ENCODE measurements at regions not wholly inside any gene's neighbourhood (a gene's known extent, or its start where the extent isn't known, plus 50 kb on each side); places are given as distances from the start of the nearest gene placed in this dataset.

GRCh38 chr6:48027704-48028435 is 83.1 kb downstream of the PTCHD4 start:
- FAIRE-seq (no peak), ATAC-seq (no peak), DNase-seq (ENCODE audit: extremely low read depth in 1 of 4, low spot score in 3 of 4) (no peak)
- no peaks in the 10 kb centered on the region for H3K9me1 ChIP-seq (ENCODE audit: control insufficient read depth, insufficient read depth, low read length)
- no peaks in the 10 kb centered on the region for H4K20me1 ChIP-seq (replicated peaks; ENCODE audit: control insufficient read depth, insufficient read depth, low read length)
- H3K79me2 ChIP-seq (ENCODE audit: control insufficient read depth, insufficient read depth, low read length), result no peaks in the 10 kb centered on the region
- POLR2A ChIA-PET, result no interaction called here
- 0 out of 2 replicates have a peak, but pooled peaks cover 3% of the 10 kb centered on the region for H3K9me3 ChIP-seq (replicated peaks; ENCODE audit: control insufficient read depth, insufficient read depth, low read depth, low read length)
- WGBS (ENCODE audit: insufficient coverage, low coverage, missing lambda C conversion rate), result 2% methylated on average over 8 of the region's 8 CpGs
- TF ChIP-seq ZNF316 (IDR thresholded peaks at IDR 0.05), result no peak
- no peak for TF ChIP-seq ZNF449 (CRISPR knock-in tag; IDR thresholded peaks at IDR 0.05)
- no peak for TF ChIP-seq ZNF165 (CRISPR knock-in tag; IDR thresholded peaks at IDR 0.05; ENCODE audit: borderline replicate concordance)
- TF ChIP-seq ZZZ3 (IDR thresholded peaks at IDR 0.05), result no peak
- no peak for TF ChIP-seq HMBOX1 (IDR thresholded peaks at IDR 0.05)
- TF ChIP-seq ESRRA (IDR thresholded peaks at IDR 0.05; ENCODE audit: borderline replicate concordance, low read depth), result no peak
- no peak for TF ChIP-seq THRB (CRISPR knock-in tag; conservative IDR thresholded peaks at IDR 0.05)
- no peak for TF ChIP-seq ZBTB1 (CRISPR knock-in tag; IDR thresholded peaks at IDR 0.05; ENCODE audit: borderline replicate concordance, low read depth)
- TF ChIP-seq ZBTB2 (IDR thresholded peaks at IDR 0.05), result no peak
- no peak for TF ChIP-seq ZNF24 (IDR thresholded peaks at IDR 0.05)
- no peak for TF ChIP-seq ARID3A (IDR thresholded peaks at IDR 0.05; ENCODE audit: borderline replicate concordance, low read depth, low read length)
- no peak for TF ChIP-seq KAT8 (IDR thresholded peaks at IDR 0.05; ENCODE audit: low read depth)
- intact Hi-C loops (cut with micrococcal nuclease), result no loop called here
- no peak overlapping the region for H2AFZ ChIP-seq (ENCODE audit: low read depth, low read length)
- no peak overlapping the region for H3K27ac ChIP-seq (ENCODE audit: extremely low read depth, low read depth, low read length)
- in situ Hi-C loops (cut with MboI), result no loop called here
- no peak overlapping the region for H3K4me2 ChIP-seq (ENCODE audit: insufficient read depth, low read length)
- H3K9ac ChIP-seq (ENCODE audit: insufficient read depth in 1 of 2, low read depth in 2 of 2, low read length in 2 of 2), result no peak overlapping the region
- no TSS peak for BruUV-seq (replicated peaks)
- CTCF ChIA-PET (ENCODE audit: low intra/inter-chr PET ratio), result no interaction called here
- H3K27me3 ChIP-seq (ENCODE audit: control insufficient read depth in 2 of 2, insufficient read depth in 2 of 2, low read length in 2 of 2), result no peaks in the 10 kb centered on the region
- no peaks in the 10 kb centered on the region for H3K36me3 ChIP-seq (ENCODE audit: control insufficient read depth, insufficient read depth, low read length)
- H3K4me3 ChIP-seq, result no peak overlapping the region
- H3K4me1 ChIP-seq (replicated peaks in 1 of 2; ENCODE audit: control insufficient read depth in 2 of 2, insufficient read depth in 2 of 2, low read length in 2 of 2), result no peaks in the 10 kb centered on the region
